K562 (cell line): ENCODE measurements at regions not wholly inside any gene's neighbourhood (a gene's known extent, or its start where the extent isn't known, plus 50 kb on each side); places are given as distances from the start of the nearest gene placed in this dataset.

Experiments
- ATAC-seq: fragments of 200-7000 bp; cut with Tn5 transposase; 3 replicates; pipeline ENCODE4 v1.9.1; 2020; ENCODE audit warnings: moderate library complexity
- BruUV-seq: library from RNA; stranded (reverse); fragments of 400-500 nt; replicated peaks from 2 replicates; lab custom pipeline; 2021; lab: Mats Ljungman, UMichigan
- CTCF ChIA-PET: fragments of 300-600 bp; formaldehyde crosslinking; extraction: SDS; loops from one replicate; lab custom pipeline; 2021; ENCODE audit warnings: low intra/inter-chr PET ratio; lab: Yijun Ruan, JAX
- POLR2A ChIA-PET: fragments of 300-600, 350-650 bp; sonication (Branson Sonifier 250); formaldehyde crosslinking; extraction: SDS; loops from one replicate; lab custom pipeline; 2021; ENCODE audit warnings: antibody characterized with exemption, inconsistent platforms; lab: Yijun Ruan, JAX
- DNase-seq, 4 experiments: peaks; one replicate each; pipeline versions ENCODE4 v3.0.0 to v3.0.0-alpha.2; 2011 to 2018; ENCODE audit warnings: low spot score in 3 of 4, mixed read lengths in 3 of 4; ENCODE audit errors: extremely low read depth in 1 of 4
- FAIRE-seq: peaks from 2 replicates; lab custom pipeline; 2011; peaks lifted over from hg19 to GRCh38; lab: Jason Lieb, UNC
- H2AFZ ChIP-seq: 2 replicates; pipeline ENCODE4 v1.6.0; 2011; ENCODE audit warnings: low read depth, low read length, control low read depth, inconsistent platforms
- H3K27ac ChIP-seq: fragments of 200-600 bp; 3 replicates; pipeline ENCODE4 v1.8.0; 2011; ENCODE audit warnings: low read depth, mild to moderate bottlenecking, control low read depth, inconsistent platforms, low read length, moderate library complexity, mixed read lengths; ENCODE audit errors: extremely low read depth
- H3K27me3 ChIP-seq, 2 experiments: fragments of 300-600 bp in 1 of 2; 2 replicates in 1 of 2; 3 replicates in 1 of 2; pipeline versions ENCODE4 v1.6.0 to v1.8.0; 2011; ENCODE audit warnings: inconsistent platforms in 2 of 2, low read length in 2 of 2, mild to moderate bottlenecking in 1 of 2, mixed read lengths in 1 of 2, moderate library complexity in 1 of 2; ENCODE audit not compliant: control insufficient read depth in 2 of 2, insufficient read depth in 2 of 2
- H3K36me3 ChIP-seq: fragments of 300-600 bp; 3 replicates; pipeline ENCODE4 v1.8.0; 2011; ENCODE audit warnings: mild to moderate bottlenecking, low read length, inconsistent platforms; ENCODE audit not compliant: control insufficient read depth, insufficient read depth
- H3K4me1 ChIP-seq, 2 experiments: fragments of 200-600 bp in 1 of 2; replicated peaks in 1 of 2; 2 replicates in 1 of 2; 3 replicates in 1 of 2; pipeline versions ENCODE4 v1.5.1 to v1.8.0; 2011; ENCODE audit warnings: inconsistent platforms in 2 of 2, low read length in 2 of 2, mild to moderate bottlenecking in 1 of 2, mixed read lengths in 1 of 2, moderate library complexity in 1 of 2; ENCODE audit not compliant: control insufficient read depth in 2 of 2, insufficient read depth in 2 of 2
- H3K4me2 ChIP-seq: 2 replicates; pipeline ENCODE4 v1.6.1; 2011; ENCODE audit warnings: low read length, control low read depth, inconsistent platforms, mixed read lengths; ENCODE audit not compliant: insufficient read depth
- H3K4me3 ChIP-seq: fragments of 200-600 bp; sonication (generic), shearing (Covaris generic); 2 replicates; pipeline ENCODE4 v1.5.1; 2016; ENCODE audit warnings: control low read depth, inconsistent platforms
- H3K79me2 ChIP-seq: fragments of 200-600 bp; 3 replicates; pipeline ENCODE4 v1.8.0; 2011; ENCODE audit warnings: low read length, inconsistent platforms; ENCODE audit not compliant: control insufficient read depth, insufficient read depth
- H3K9ac ChIP-seq, 2 experiments: 2 replicates each; pipeline versions ENCODE4 v1.6.0 to v1.6.1; 2011; ENCODE audit warnings: low read depth in 2 of 2, low read length in 2 of 2, control low read depth in 1 of 2, inconsistent platforms in 1 of 2, mild to moderate bottlenecking in 1 of 2, mixed read lengths in 1 of 2; ENCODE audit not compliant: insufficient read depth in 1 of 2
- H3K9me1 ChIP-seq: one replicate; pipeline ENCODE4 v1.6.0; 2011; ENCODE audit warnings: inconsistent platforms, mild to moderate bottlenecking, low read length, moderate library complexity; ENCODE audit not compliant: control insufficient read depth, insufficient read depth
- H3K9me3 ChIP-seq: replicated peaks from 2 replicates; pipeline ENCODE4 v1.5.1; 2011; ENCODE audit warnings: low read depth, low read length, inconsistent platforms; ENCODE audit not compliant: control insufficient read depth, insufficient read depth
- H4K20me1 ChIP-seq: replicated peaks from 2 replicates; pipeline ENCODE4 v1.6.1; 2011; ENCODE audit warnings: low read length, inconsistent platforms, mixed read lengths; ENCODE audit not compliant: control insufficient read depth, insufficient read depth
- ATF3 ChIP-seq, 2 experiments: fragments of 450-650 bp in 1 of 2; sonication (generic) in 1 of 2; formaldehyde crosslinking in 1 of 2; IDR thresholded peaks in 1 of 2; conservative IDR thresholded peaks in 1 of 2; 2 replicates each; pipeline versions ENCODE4 v1.6.1 to v1.8.1; 2016 to 2023; ENCODE audit warnings: mild to moderate bottlenecking in 2 of 2, moderate library complexity in 2 of 2, inconsistent platforms in 1 of 2, missing genetic modification reagents in 1 of 2
- C11orf30 ChIP-seq: fragments of 450-650 bp; IDR thresholded peaks from 2 replicates; pipeline ENCODE4 v1.6.1; 2016; ENCODE audit warnings: low read depth, mild to moderate bottlenecking
- FOXA1 ChIP-seq: fragments of 450-650 bp; IDR thresholded peaks from 2 replicates; pipeline ENCODE4 v1.6.1; 2016; ENCODE audit warnings: mild to moderate bottlenecking, borderline replicate concordance
- GTF2F1 ChIP-seq: IDR thresholded peaks from 2 replicates; pipeline ENCODE4 v1.6.1; 2011; ENCODE audit warnings: low read depth, low read length, improper control_type of control experiment
- MTA2 ChIP-seq: fragments of 450-650 bp; IDR thresholded peaks from 2 replicates; pipeline ENCODE4 v1.6.1; 2016; ENCODE audit warnings: low read depth
- PML ChIP-seq: IDR thresholded peaks from 2 replicates; pipeline ENCODE4 v1.6.1; 2012; ENCODE audit warnings: low read length, inconsistent platforms
- RERE ChIP-seq: sonication (generic); formaldehyde crosslinking; IDR thresholded peaks from 2 replicates; pipeline ENCODE4 v1.8.0; 2023; ENCODE audit warnings: missing genetic modification reagents, mild to moderate bottlenecking, borderline replicate concordance
- RFX7 ChIP-seq: fragments of 250-450 bp; sonication (Bioruptor Pico); IDR thresholded peaks from 2 replicates; pipeline ENCODE4 v1.5.1; 2021; ENCODE audit warnings: mild to moderate bottlenecking
- SMAD3 ChIP-seq: fragments of 450-650 bp; formaldehyde crosslinking; conservative IDR thresholded peaks from 2 replicates; pipeline ENCODE4 v1.4.0; 2020; ENCODE audit warnings: mild to moderate bottlenecking
- TSC22D4 ChIP-seq: fragments of 450-650 bp; IDR thresholded peaks from 2 replicates; pipeline ENCODE4 v1.6.1; 2016; ENCODE audit warnings: missing genetic modification characterization, missing biosample characterization, control low read depth
- ZBTB17 ChIP-seq: fragments of 450-650 bp; formaldehyde crosslinking; IDR thresholded peaks from 2 replicates; pipeline ENCODE4 v1.4.0; 2020; ENCODE audit warnings: mild to moderate bottlenecking
- WGBS: fragments of 100-300 bp; shearing (Covaris generic); methylation state at CpG from one replicate; pipeline ENCODE4 v1.1.6; 2016; ENCODE audit warnings: low coverage, mixed read lengths; ENCODE audit not compliant: insufficient coverage; ENCODE audit errors: missing lambda C conversion rate; 5-methylcytosine and 5-hydroxymethylcytosine counted together
- in situ Hi-C: fragments of 300-500 bp; cut with MboI; formaldehyde crosslinking; loops from 4 replicates; pipeline ENCODE4 v1.15.0; 2018; ENCODE audit warnings: inconsistent platforms, mixed read lengths
- intact Hi-C: fragments of 100-400 bp; cut with micrococcal nuclease; formaldehyde crosslinking; loops from 2 replicates; pipeline ENCODE4 v1.14.2; 2022
- TF ChIP-seq, protein P1 (sequence below): fragments of 450-650 bp; IDR thresholded peaks from 2 replicates; pipeline ENCODE4 v1.6.1; 2018; ENCODE audit not compliant: partially characterized antibody

- POLR2A ChIA-PET, result interaction anchor here (0.5 kb wide), 1 partner anchor 29 kb away, joined by 3 read pairs; no protein-coding TSS in a partner anchor
- H3K4me1 ChIP-seq, result no peaks in the 10 kb centered on the region
- no peak for TF ChIP-seq TSC22D4 (tag)
- no peak for TF ChIP-seq ATF3 (IDR thresholded peaks at IDR 0.05)
- no peak for TF ChIP-seq ATF3 (CRISPR knock-in tag; conservative IDR thresholded peaks at IDR 0.05)
- TF ChIP-seq RERE, result no peak
- no peak for TF ChIP-seq PML
- no peak for TF ChIP-seq FOXA1
- TF ChIP-seq MTA2, result no peak
- no peak for TF ChIP-seq RFX7 (CRISPR knock-in tag)
- no peak for TF ChIP-seq GTF2F1
- TF ChIP-seq, protein P1, sequence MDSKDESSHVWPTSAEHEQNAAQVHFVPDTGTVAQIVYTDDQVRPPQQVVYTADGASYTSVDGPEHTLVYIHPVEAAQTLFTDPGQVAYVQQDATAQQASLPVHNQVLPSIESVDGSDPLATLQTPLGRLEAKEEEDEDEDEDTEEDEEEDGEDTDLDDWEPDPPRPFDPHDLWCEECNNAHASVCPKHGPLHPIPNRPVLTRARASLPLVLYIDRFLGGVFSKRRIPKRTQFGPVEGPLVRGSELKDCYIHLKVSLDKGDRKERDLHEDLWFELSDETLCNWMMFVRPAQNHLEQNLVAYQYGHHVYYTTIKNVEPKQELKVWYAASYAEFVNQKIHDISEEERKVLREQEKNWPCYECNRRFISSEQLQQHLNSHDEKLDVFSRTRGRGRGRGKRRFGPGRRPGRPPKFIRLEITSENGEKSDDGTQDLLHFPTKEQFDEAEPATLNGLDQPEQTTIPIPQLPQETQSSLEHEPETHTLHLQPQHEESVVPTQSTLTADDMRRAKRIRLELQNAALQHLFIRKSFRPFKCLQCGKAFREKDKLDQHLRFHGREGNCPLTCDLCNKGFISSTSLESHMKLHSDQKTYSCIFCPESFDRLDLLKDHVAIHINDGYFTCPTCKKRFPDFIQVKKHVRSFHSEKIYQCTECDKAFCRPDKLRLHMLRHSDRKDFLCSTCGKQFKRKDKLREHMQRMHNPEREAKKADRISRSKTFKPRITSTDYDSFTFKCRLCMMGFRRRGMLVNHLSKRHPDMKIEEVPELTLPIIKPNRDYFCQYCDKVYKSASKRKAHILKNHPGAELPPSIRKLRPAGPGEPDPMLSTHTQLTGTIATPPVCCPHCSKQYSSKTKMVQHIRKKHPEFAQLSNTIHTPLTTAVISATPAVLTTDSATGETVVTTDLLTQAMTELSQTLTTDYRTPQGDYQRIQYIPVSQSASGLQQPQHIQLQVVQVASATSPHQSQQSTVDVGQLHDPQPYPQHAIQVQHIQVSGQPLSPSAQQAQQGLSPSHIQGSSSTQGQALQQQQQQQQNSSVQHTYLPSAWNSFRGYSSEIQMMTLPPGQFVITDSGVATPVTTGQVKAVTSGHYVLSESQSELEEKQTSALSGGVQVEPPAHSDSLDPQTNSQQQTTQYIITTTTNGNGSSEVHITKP, result no peak
- no peak for TF ChIP-seq C11orf30
- no peak for TF ChIP-seq ZBTB17 (CRISPR knock-in tag)
- no peak for TF ChIP-seq SMAD3
Measured at GRCh38 chr3:194838236-194838635, 152.6 kb downstream of the FAM43A start.

More at GRCh38 chr3:194838236-194838635, 152.6 kb downstream of the FAM43A start:
- Histone ChIP-seq H3K4me2 (no peak overlapping the region), H3K9me3 (no peaks in the 10 kb centered on the region), H3K9me1 (no peaks in the 10 kb centered on the region), H3K36me3 (no peaks in the 10 kb centered on the region), H3K9ac (no peak overlapping the region), H2AFZ (no peak overlapping the region), H3K27ac (no peak overlapping the region), H3K27me3 (peaks cover 12 to 43% of the 10 kb centered on the region in 2 experiments; a peak in 3 of 5 replicates), H4K20me1 (no peaks in the 10 kb centered on the region; the same call in 1 of the 2 replicates), H3K4me3 (no peak overlapping the region), H3K79me2 (no peaks in the 10 kb centered on the region)
- intact Hi-C loops, result no loop called here
- FAIRE-seq (no peak), DNase-seq (no peak), ATAC-seq (no peak)
- no TSS peak for BruUV-seq
- CTCF ChIA-PET, result no interaction called here
- WGBS, result under 1% methylated on average over 9 of the region's 9 CpGs
- in situ Hi-C loops, result no loop called here
